Liver (tissue), 8 donors: ENCODE measurements at regions not wholly inside any gene's neighbourhood (a gene's known extent, or its start where the extent isn't known, plus 50 kb on each side); places are given as distances from the start of the nearest gene placed in this dataset.
A peak's percentile ranks its signal among the peaks of the same experiment; 100 is the strongest.
"Not testable (repeated sequence)": the region's sequence is repeated elsewhere in the genome, so short reads cannot be mapped to it uniquely, and the experiment has no call there.

Source experiments
- DNase-seq: peaks from one replicate; pipeline ENCODE4 v3.0.0-alpha.2; 2017; ENCODE audit warnings: low spot score
- H3K27ac ChIP-seq, 2 donors: one replicate each; pipeline ENCODE4 v1.7.0; 2013; ENCODE audit warnings: inconsistent platforms in 2 of 2, low read length in 2 of 2, control low read depth in 1 of 2, low read depth in 1 of 2, mild to moderate bottlenecking in 1 of 2
- H3K27me3 ChIP-seq, 4 donors: one replicate each; pipeline versions ENCODE4 v1.6.1 to v1.7.0; 2013; ENCODE audit warnings: low read length in 3 of 4, inconsistent platforms in 1 of 4, mild to moderate bottlenecking in 1 of 4, moderate library complexity in 1 of 4; ENCODE audit not compliant: control insufficient read depth in 4 of 4, insufficient read depth in 4 of 4
- H3K36me3 ChIP-seq, 4 donors: one replicate each; pipeline versions ENCODE4 v1.6.1 to v1.7.0; 2013; ENCODE audit warnings: low read length in 3 of 4, mild to moderate bottlenecking in 3 of 4, low read depth in 1 of 4, moderate library complexity in 1 of 4; ENCODE audit not compliant: control insufficient read depth in 4 of 4, insufficient read depth in 3 of 4
- H3K4me1 ChIP-seq, 4 donors: one replicate each; pipeline versions ENCODE4 v1.6.1 to v1.7.0; 2013; ENCODE audit warnings: low read length in 3 of 4, mild to moderate bottlenecking in 3 of 4, moderate library complexity in 1 of 4; ENCODE audit not compliant: control insufficient read depth in 4 of 4, insufficient read depth in 4 of 4
- H3K4me3 ChIP-seq, 3 donors: one replicate each; pipeline versions ENCODE4 v1.6.1 to v1.7.0; 2013; ENCODE audit warnings: low read length in 3 of 3, control low read depth in 1 of 3, low read depth in 1 of 3, mild to moderate bottlenecking in 1 of 3
- H3K9ac ChIP-seq, 2 donors: one replicate each; pipeline ENCODE4 v1.7.0; 2013; ENCODE audit warnings: low read length in 2 of 2, mild to moderate bottlenecking in 2 of 2, moderate library complexity in 2 of 2, control low read depth in 1 of 2, low read depth in 1 of 2
- H3K9me3 ChIP-seq, 4 donors: one replicate each; pipeline versions ENCODE4 v1.6.1 to v1.7.0; 2013; ENCODE audit warnings: low read length in 3 of 4; ENCODE audit not compliant: control insufficient read depth in 4 of 4
- FOXA1 ChIP-seq: IDR thresholded peaks from 2 replicates; pipeline ENCODE4 v1.6.1; 2016; ENCODE audit warnings: antibody characterized with exemption
- FOXA2 ChIP-seq: IDR thresholded peaks from 2 replicates; pipeline ENCODE4 v1.6.1; 2016; ENCODE audit warnings: antibody characterized with exemption
- HNF4A ChIP-seq, 2 donors: conservative IDR thresholded peaks; 2 replicates each; pipeline ENCODE4 v1.6.1; 2016; ENCODE audit warnings: antibody characterized with exemption in 2 of 2, mild to moderate bottlenecking in 2 of 2
- HNF4G ChIP-seq: IDR thresholded peaks from 2 replicates; pipeline ENCODE4 v1.6.1; 2016; ENCODE audit warnings: antibody characterized with exemption
- JUND ChIP-seq, 2 donors: IDR thresholded peaks; 2 replicates each; pipeline ENCODE4 v1.6.1; 2016; ENCODE audit warnings: antibody characterized with exemption in 2 of 2
- NR2F2 ChIP-seq: IDR thresholded peaks from 2 replicates; pipeline ENCODE4 v1.6.1; 2016; ENCODE audit warnings: antibody characterized with exemption
- RAD21 ChIP-seq, 2 donors: IDR thresholded peaks; 2 replicates each; pipeline ENCODE4 v1.6.1; 2016; ENCODE audit warnings: antibody characterized with exemption in 2 of 2, mild to moderate bottlenecking in 2 of 2
- SP1 ChIP-seq: IDR thresholded peaks from 2 replicates; pipeline ENCODE4 v1.6.1; 2018; ENCODE audit warnings: antibody characterized with exemption, mild to moderate bottlenecking
- TAF1 ChIP-seq: conservative IDR thresholded peaks from 2 replicates; pipeline ENCODE4 v1.6.1; 2016; ENCODE audit warnings: antibody characterized with exemption, mild to moderate bottlenecking
- WGBS: extraction: QIAGEN DNeasy Blood & Tissue Kit; methylation state at CpG from one replicate; pipeline ENCODE4 v1.1.7; 2013; 5-methylcytosine and 5-hydroxymethylcytosine counted together
- TF ChIP-seq, protein P1 (sequence below): IDR thresholded peaks from 2 replicates; pipeline ENCODE4 v1.6.1; 2016; ENCODE audit warnings: antibody characterized with exemption
- TF ChIP-seq, protein P2 (sequence below): fragments of 150-350 bp; IDR thresholded peaks from 2 replicates; pipeline ENCODE4 v1.5.1; 2017; ENCODE audit warnings: improper control_type of control experiment, low read depth, low read length; ENCODE audit not compliant: missing input control
- donor health status: healthy.
- donor health status: healthy.
- donor health status: healthy.
- donor health status: healthy.
- donor health status: healthy.

DNA sequence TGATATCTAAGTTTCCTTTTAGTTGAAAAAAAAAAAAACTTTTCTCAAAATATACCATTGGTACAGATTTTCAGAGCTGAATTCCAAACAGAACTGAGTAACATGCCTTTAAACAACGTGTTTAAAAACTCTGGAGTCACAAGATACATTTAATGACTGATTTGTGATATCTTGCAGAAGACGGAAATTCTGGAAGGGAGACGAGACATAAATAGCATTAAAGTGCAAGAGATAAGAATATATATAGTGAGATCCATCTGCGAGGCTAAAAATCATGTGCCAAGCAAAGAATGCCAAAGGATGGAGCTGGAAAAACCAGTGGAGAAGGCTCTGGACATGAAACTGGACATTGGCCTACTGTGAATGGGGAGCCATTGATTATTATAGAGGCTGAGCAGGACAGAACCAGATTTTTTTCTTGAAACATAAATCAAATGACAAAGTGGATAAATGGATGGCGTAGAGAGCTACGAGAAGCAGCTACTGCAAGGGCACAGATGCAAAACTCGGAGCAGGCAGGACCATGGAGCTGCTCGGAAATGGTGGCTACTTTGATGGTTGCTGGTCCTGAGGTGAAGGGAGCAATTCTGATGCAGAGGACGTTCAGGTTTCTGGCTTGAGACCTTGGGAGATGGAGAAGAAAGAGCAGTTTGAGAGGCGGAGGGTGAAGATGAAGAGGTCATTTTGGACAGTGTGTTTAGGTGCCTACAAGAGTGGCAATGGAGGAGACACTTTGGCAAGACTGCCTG, 88.8 kb downstream of the CPN2 start:
- H3K9ac ChIP-seq: no peak overlapping the region
- DNase-seq: no peak
- H3K9me3 ChIP-seq: no peaks in the 10 kb centered on the region
- TF ChIP-seq TAF1 (no peak), FOXA2 (no peak), NR2F2 (no peak), HNF4A (conservative IDR thresholded peaks at IDR 0.05) (no peak), FOXA1 (no peak), SP1 (no peak), JUND (IDR thresholded peaks at IDR 0.05) (no peak), RAD21 (IDR thresholded peaks at IDR 0.05) (no peak), HNF4G (no peak)
- TF ChIP-seq, protein P1, sequence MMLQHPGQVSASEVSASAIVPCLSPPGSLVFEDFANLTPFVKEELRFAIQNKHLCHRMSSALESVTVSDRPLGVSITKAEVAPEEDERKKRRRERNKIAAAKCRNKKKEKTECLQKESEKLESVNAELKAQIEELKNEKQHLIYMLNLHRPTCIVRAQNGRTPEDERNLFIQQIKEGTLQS: no peak
- TF ChIP-seq, protein P2, sequence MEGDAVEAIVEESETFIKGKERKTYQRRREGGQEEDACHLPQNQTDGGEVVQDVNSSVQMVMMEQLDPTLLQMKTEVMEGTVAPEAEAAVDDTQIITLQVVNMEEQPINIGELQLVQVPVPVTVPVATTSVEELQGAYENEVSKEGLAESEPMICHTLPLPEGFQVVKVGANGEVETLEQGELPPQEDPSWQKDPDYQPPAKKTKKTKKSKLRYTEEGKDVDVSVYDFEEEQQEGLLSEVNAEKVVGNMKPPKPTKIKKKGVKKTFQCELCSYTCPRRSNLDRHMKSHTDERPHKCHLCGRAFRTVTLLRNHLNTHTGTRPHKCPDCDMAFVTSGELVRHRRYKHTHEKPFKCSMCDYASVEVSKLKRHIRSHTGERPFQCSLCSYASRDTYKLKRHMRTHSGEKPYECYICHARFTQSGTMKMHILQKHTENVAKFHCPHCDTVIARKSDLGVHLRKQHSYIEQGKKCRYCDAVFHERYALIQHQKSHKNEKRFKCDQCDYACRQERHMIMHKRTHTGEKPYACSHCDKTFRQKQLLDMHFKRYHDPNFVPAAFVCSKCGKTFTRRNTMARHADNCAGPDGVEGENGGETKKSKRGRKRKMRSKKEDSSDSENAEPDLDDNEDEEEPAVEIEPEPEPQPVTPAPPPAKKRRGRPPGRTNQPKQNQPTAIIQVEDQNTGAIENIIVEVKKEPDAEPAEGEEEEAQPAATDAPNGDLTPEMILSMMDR: no peak
- no peaks in the 10 kb centered on the region for H3K27me3 ChIP-seq
- peak overlapping the region; percentile 33 to 56 for H3K27ac ChIP-seq
- H3K36me3 ChIP-seq: no peaks in the 10 kb centered on the region
- peaks cover 2 to 33% (median 19%) of the 10 kb centered on the region in 4 donors for H3K4me1 ChIP-seq
- H3K4me3 ChIP-seq: no peak overlapping the region
- 83% methylated on average over 10 of the region's 10 CpGs for WGBS

DNA sequence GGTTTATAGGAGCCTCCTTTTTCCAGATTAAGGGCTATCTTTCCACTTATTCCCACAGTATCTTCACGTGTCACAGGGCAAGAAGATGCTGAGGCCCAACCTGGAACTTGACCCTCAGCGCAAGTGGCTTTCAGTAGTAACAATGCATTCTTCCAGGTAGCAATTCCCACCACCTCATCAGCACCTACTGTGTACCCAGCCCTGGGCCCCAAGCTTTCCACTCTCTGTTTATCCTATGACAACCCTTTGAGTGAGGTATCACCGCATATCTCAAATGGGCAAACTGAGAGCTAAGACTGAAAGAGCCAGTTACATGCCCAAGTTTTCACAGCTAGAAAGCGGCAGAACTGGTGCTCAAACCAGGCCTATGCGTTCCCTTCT, 88.2 kb downstream of the CPN2 start:
- WGBS: 96% methylated on average over 5 of the region's 5 CpGs
- H3K36me3 ChIP-seq: no peaks in the 10 kb centered on the region
- no peaks in the 10 kb centered on the region for H3K27me3 ChIP-seq
- TF ChIP-seq NR2F2: no peak
- H3K4me1 ChIP-seq: peaks cover 2 to 38% (median 21%) of the 10 kb centered on the region in 4 donors
- no peak for DNase-seq
- no peak overlapping the region for H3K4me3 ChIP-seq
- H3K9me3 ChIP-seq: no peaks in the 10 kb centered on the region
- H3K9ac ChIP-seq: no peak overlapping the region
- no peak overlapping the region for H3K27ac ChIP-seq

DNA sequence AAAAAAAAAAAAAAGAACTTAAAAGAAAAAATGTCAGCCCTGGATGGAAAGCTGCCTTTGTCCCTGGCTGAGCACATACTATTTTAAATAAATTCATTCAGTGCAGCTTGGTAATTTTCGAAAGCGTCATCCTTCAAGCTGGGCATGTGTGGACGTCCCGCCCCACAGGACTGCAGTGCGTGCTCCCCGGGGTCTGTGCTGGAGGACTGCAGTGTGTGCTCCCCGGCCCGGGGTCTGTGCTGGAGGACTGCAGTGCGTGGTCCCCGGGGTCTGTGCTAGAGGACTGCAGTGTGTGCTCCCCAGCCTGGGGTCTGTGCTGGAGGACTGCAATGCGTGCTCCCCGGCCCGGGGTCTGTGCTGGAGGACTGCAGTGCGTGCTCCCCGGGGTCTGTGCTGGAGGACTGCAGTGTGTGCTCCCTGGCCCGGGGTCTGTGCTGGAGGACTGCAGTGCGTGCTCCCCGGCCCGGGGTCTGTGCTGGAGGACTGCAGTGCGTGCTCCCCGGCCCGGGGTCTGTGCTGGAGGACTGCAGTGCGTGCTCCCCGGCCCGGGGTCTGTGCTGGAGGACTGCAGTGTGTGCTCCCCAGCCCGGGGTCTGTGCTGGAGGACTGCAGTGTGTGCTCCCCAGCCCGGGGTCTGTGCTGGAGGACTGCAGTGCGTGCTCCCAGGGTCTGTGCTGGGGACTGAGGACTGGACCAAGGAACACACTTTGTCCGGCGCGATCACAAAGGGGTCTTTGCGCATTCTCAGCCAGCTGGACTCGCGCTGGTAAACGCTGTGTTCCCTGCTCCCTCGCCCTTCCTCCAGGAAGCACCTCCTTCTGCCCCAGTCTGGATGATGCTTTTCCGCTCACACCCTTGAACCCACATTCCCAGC, 86.3 kb downstream of the CPN2 start:
- H3K9me3 ChIP-seq, H3K36me3 ChIP-seq, DNase-seq, H3K27me3 ChIP-seq, H3K9ac ChIP-seq, H3K4me3 ChIP-seq: not testable (repeated sequence)
- peaks cover 8 to 47% (median 28%) of the 10 kb centered on the region in 4 donors for H3K4me1 ChIP-seq
- WGBS: 85% methylated on average over 37 of the region's 37 CpGs
- H3K27ac ChIP-seq: peak overlapping the region in 1 of 2 donors; percentile 58
